ENCODE measurements at regions not wholly inside any gene's neighbourhood (a gene's known extent, or its start where the extent isn't known, plus 50 kb on each side); places are given as distances from the start of the nearest gene placed in this dataset.

GRCh38 chr3:137199678-137200077 lies 241.9 kb downstream of the IL20RB start:
- Histone ChIP-seq H3K36me3 (replicated peaks in 1 of 2; ENCODE audit: control insufficient read depth in 1 of 2, insufficient read depth in 2 of 2, low read length in 1 of 2) (no peaks in the 10 kb centered on the region), H3K9me3 (no peaks in the 10 kb centered on the region), H3K79me2 (ENCODE audit: insufficient read depth) (no peaks in the 10 kb centered on the region), H3K27me3 (ENCODE audit: insufficient read depth) (no peaks in the 10 kb centered on the region), H3K4me2 (no peak overlapping the region), H3K27ac (ENCODE audit: low read depth in 2 of 2, low read length in 1 of 2) (no peak overlapping the region), H2AFZ (ENCODE audit: low read depth) (no peak overlapping the region), H3K9me2 (no peaks in the 10 kb centered on the region), H3F3A (replicated peaks; ENCODE audit: insufficient read depth) (no peaks in the 10 kb centered on the region), H4K20me1 (ENCODE audit: insufficient read depth) (no peaks in the 10 kb centered on the region), H3K4me1 (ENCODE audit: control insufficient read depth in 1 of 2, insufficient read depth in 2 of 2, low read depth in 1 of 2, low read length in 1 of 2) (no peaks in the 10 kb centered on the region), H3K9ac (no peak overlapping the region), H3K4me3 (ENCODE audit: low read depth in 2 of 2, low read length in 1 of 2) (no peak overlapping the region)
- CTCF ChIA-PET: no interaction called here
- TF ChIP-seq MAX (IDR thresholded peaks at IDR 0.05; ENCODE audit: low read depth) (no peak), EP300 (IDR thresholded peaks at IDR 0.05; ENCODE audit: borderline replicate concordance in 1 of 2, low read depth in 1 of 2, low read length in 1 of 2) (no peak), IRF3 (IDR thresholded peaks at IDR 0.05; ENCODE audit: low read depth, low read length) (no peak), GABPA (IDR thresholded peaks at IDR 0.05; ENCODE audit: low read depth) (no peak), RXRA (IDR thresholded peaks at IDR 0.05; ENCODE audit: borderline replicate concordance, low read depth) (no peak), MXI1 (IDR thresholded peaks at IDR 0.05; ENCODE audit: low read depth, low read length) (no peak), POLR2AphosphoS5 (IDR thresholded peaks at IDR 0.05; ENCODE audit: low read depth, low read length) (no peak), TAF1 (IDR thresholded peaks at IDR 0.05; ENCODE audit: borderline replicate concordance, low read depth, low read length) (no peak), USF2 (IDR thresholded peaks at IDR 0.05; ENCODE audit: borderline replicate concordance, low read depth, low read length) (no peak), FOSL2 (IDR thresholded peaks at IDR 0.05; ENCODE audit: borderline replicate concordance, low read depth) (no peak)
- no peak for DNase-seq
- POLR2A ChIA-PET: no interaction called here

- TF ChIP-seq TCF12 (IDR thresholded peaks at IDR 0.05) (no peak), TAF1 (IDR thresholded peaks at IDR 0.05; ENCODE audit: borderline replicate concordance, low read depth, low read length) (no peak), FOXJ3 (CRISPR knock-in tag; IDR thresholded peaks at IDR 0.05) (no peak), EP300 (IDR thresholded peaks at IDR 0.05; ENCODE audit: borderline replicate concordance in 1 of 2, low read depth in 1 of 2, low read length in 1 of 2) (no peak), REST (IDR thresholded peaks at IDR 0.05; ENCODE audit: low read depth, low read length) (no peak), RFX5 (IDR thresholded peaks at IDR 0.05; ENCODE audit: low read length) (no peak), TEAD4 (IDR thresholded peaks at IDR 0.05; ENCODE audit: borderline replicate concordance, insufficient read depth) (no peak), EZH2phosphoT487 (IDR thresholded peaks at IDR 0.05; ENCODE audit: borderline replicate concordance, low read depth) (no peak), USF2 (IDR thresholded peaks at IDR 0.05; ENCODE audit: borderline replicate concordance, low read depth, low read length) (no peak)
- DNase-seq: no peak
Observed at GRCh38 chr3:137201066-137201465, 243.3 kb downstream of the IL20RB start.

More at GRCh38 chr3:137201066-137201465, 243.3 kb downstream of the IL20RB start:
- Histone ChIP-seq H3K79me2 (ENCODE audit: insufficient read depth) (no peaks in the 10 kb centered on the region), H3K36me3 (replicated peaks in 1 of 2; ENCODE audit: control insufficient read depth in 1 of 2, insufficient read depth in 2 of 2, low read length in 1 of 2) (no peaks in the 10 kb centered on the region), H2AFZ (ENCODE audit: low read depth) (no peak overlapping the region), H4K20me1 (ENCODE audit: insufficient read depth) (no peaks in the 10 kb centered on the region), H3F3A (replicated peaks; ENCODE audit: insufficient read depth) (no peaks in the 10 kb centered on the region), H3K9ac (no peak overlapping the region), H3K4me2 (no peak overlapping the region), H3K9me2 (no peaks in the 10 kb centered on the region), H3K4me1 (ENCODE audit: control insufficient read depth in 1 of 2, insufficient read depth in 2 of 2, low read depth in 1 of 2, low read length in 1 of 2) (no peaks in the 10 kb centered on the region), H3K9me3 (no peaks in the 10 kb centered on the region), H3K27ac (ENCODE audit: low read depth in 2 of 2, low read length in 1 of 2) (no peak overlapping the region), H3K27me3 (ENCODE audit: insufficient read depth) (no peaks in the 10 kb centered on the region), H3K4me3 (ENCODE audit: low read depth in 2 of 2, low read length in 1 of 2) (no peak overlapping the region)
- CTCF ChIA-PET: no interaction called here
- POLR2A ChIA-PET: no interaction called here
- WGBS (ENCODE audit: low lambda C conversion rate): 24% methylated on average over 3 of the region's 3 CpGs

All from SK-N-SH (cell line).